BLaER1 (cell line): ENCODE measurements at regions not wholly inside any gene's neighbourhood (a gene's known extent, or its start where the extent isn't known, plus 50 kb on each side); places are given as distances from the start of the nearest gene placed in this dataset.

Experiments used
- H3K27ac ChIP-seq: shearing (Covaris generic); formaldehyde crosslinking; 2 replicates; pipeline ENCODE4 v1.8.1; 2022
- H3K27me3 ChIP-seq: shearing (Covaris generic); formaldehyde crosslinking; 2 replicates; pipeline ENCODE4 v1.8.1; 2022
- H3K36me3 ChIP-seq: shearing (Covaris generic); formaldehyde crosslinking; 2 replicates; pipeline ENCODE4 v1.8.1; 2022
- H3K4me1 ChIP-seq: shearing (Covaris generic); formaldehyde crosslinking; 2 replicates; pipeline ENCODE4 v1.8.1; 2022
- H3K4me2 ChIP-seq: shearing (Covaris generic); formaldehyde crosslinking; 2 replicates; pipeline ENCODE4 v1.8.1; 2022
- H3K4me3 ChIP-seq: shearing (Covaris generic); formaldehyde crosslinking; 2 replicates; pipeline ENCODE4 v1.8.1; 2022
- H3K9ac ChIP-seq: shearing (Covaris generic); formaldehyde crosslinking; 2 replicates; pipeline ENCODE4 v1.8.1; 2022
- H3K9me3 ChIP-seq: shearing (Covaris generic); formaldehyde crosslinking; 2 replicates; pipeline ENCODE4 v1.8.1; 2022
- H4K20me1 ChIP-seq: shearing (Covaris generic); formaldehyde crosslinking; 2 replicates; pipeline ENCODE4 v1.8.1; 2022
- Cebpa-rat ChIP-seq: shearing (Covaris generic); IDR thresholded peaks from 2 replicates; pipeline ENCODE4 v1.8.1; 2022

DNA sequence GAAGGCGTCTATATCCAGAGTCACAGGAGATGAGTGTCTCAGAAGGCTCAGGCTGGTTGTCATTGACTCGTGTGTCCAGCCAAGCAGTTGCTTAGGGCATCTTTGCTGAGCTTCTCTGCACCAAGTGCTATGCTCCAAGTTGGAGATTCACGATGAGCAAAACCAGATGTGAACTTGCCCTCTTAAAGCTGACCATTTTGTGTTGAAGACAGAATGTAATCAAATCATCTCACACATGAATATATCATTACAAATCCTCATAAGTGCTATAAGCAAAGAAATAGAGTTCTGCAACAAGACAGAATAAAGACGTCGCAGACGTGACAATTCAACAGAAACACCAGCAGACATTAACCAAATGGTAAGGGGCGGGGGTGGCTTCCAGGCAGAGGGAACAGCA, 103.9 kb downstream of the ALDH8A1 start:
- no peak overlapping the region for H3K4me2 ChIP-seq
- no peaks in the 10 kb centered on the region for H3K36me3 ChIP-seq
- no peak overlapping the region for H3K9ac ChIP-seq
- H4K20me1 ChIP-seq, result no peaks in the 10 kb centered on the region
- H3K27ac ChIP-seq, result no peak overlapping the region
- no peaks in the 10 kb centered on the region for H3K4me1 ChIP-seq
- no peak for TF ChIP-seq Cebpa-rat
- H3K9me3 ChIP-seq, result no peaks in the 10 kb centered on the region
- no peak overlapping the region for H3K4me3 ChIP-seq
- H3K27me3 ChIP-seq, result no peaks in the 10 kb centered on the region

DNA sequence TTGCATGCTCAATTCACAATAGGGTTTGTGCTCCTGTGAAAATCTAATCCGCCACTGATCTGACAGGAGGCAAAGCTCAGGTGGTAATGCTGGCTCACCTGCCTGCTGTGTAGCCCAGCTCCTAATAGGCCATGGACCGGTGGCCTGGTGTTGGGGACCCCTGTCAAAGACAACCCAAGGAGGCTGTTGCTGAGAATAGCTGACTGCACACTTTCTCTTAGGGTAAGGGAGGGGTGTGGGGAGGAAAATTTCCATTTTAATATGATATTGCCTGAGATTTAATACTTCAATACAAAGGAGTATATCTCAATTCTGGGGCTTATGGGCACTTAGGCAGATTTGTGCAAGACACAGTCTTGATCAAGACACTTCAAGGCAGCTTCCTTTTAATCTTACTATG, 105.8 kb downstream of the ALDH8A1 start:
- TF ChIP-seq Cebpa-rat, result no peak
- no peak overlapping the region for H3K9ac ChIP-seq
- no peaks in the 10 kb centered on the region for H3K4me1 ChIP-seq

DNA sequence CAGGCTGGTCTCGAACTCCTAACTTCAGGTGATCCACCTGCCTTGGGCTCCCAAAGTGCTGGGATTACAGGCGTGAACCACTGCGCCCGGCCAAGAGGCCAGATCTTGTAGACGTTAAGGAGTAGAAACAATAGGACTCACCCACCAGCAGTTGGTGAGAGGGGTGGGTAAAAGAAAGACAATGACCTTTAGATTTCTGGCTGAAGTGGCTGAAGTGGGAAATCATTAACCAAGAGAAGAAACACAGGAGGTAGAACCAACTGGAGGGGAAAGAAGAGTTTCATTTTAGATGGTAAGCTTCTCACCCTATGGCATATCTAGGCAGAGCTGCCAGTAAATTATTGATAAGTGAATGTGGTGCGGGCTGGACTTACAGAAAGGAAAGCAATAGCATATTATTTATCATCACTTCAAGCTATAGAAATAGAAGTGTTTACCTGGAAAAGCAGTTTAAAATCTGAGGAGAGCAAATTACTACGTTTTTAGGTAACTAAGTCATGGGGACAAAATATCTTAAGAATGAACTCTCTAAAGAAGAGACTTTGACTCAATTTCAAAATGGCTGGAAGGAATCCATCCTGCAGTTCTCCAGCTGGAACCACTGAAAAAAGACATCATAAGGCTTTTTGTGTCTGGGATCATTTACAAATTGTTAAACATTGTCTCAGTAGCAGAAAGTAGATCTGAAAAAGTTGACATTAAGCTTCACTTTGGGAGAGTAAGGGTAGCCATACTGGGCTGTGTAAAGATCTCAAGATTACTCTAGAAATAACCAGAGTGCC, 109.6 kb downstream of the ALDH8A1 start:
- H3K27me3 ChIP-seq, result no peaks in the 10 kb centered on the region
- TF ChIP-seq Cebpa-rat, result no peak

More for the DNA sequence above, 105.8 kb downstream of the ALDH8A1 start:
- no peak overlapping the region for H3K27ac ChIP-seq
- no peaks in the 10 kb centered on the region for H4K20me1 ChIP-seq
- no peaks in the 10 kb centered on the region for H3K27me3 ChIP-seq
- H3K4me3 ChIP-seq, result no peak overlapping the region
- no peaks in the 10 kb centered on the region for H3K9me3 ChIP-seq
- H3K4me2 ChIP-seq, result no peak overlapping the region
- H3K36me3 ChIP-seq, result no peaks in the 10 kb centered on the region

DNA sequence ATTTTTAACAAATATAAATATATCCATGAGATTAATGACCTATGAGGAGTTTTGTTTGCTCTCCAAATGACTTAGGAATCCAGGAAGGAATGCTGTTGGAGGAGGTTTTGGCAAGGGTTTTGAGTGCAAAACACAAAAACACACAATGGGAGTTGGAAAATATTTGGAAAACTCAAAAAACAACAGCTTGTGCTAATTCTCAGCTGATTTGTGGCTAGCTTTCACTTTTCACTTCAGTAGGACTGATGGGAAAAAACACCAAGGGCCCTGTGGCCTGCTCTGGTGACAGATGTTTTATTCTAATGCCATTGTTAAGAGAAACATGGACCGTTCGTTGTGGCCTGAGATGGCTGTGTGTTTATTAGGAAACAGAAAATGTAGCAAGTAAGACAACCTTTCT, 113.9 kb downstream of the ALDH8A1 start:
- no peak for TF ChIP-seq Cebpa-rat
- H3K4me2 ChIP-seq, result no peak overlapping the region
- H3K27ac ChIP-seq, result no peak overlapping the region
- H3K9ac ChIP-seq, result no peak overlapping the region
- H4K20me1 ChIP-seq, result no peaks in the 10 kb centered on the region
- H3K4me1 ChIP-seq, result no peaks in the 10 kb centered on the region
- H3K27me3 ChIP-seq, result no peaks in the 10 kb centered on the region
- H3K4me3 ChIP-seq, result no peak overlapping the region
- no peaks in the 10 kb centered on the region for H3K9me3 ChIP-seq
- H3K36me3 ChIP-seq, result no peaks in the 10 kb centered on the region

More for the DNA sequence above, 109.6 kb downstream of the ALDH8A1 start:
- Histone ChIP-seq H3K36me3 (no peaks in the 10 kb centered on the region), H3K9ac (no peak overlapping the region), H3K27ac (no peak overlapping the region), H3K4me3 (no peak overlapping the region), H3K9me3 (no peaks in the 10 kb centered on the region), H4K20me1 (no peaks in the 10 kb centered on the region), H3K4me1 (no peaks in the 10 kb centered on the region), H3K4me2 (no peak overlapping the region)

DNA sequence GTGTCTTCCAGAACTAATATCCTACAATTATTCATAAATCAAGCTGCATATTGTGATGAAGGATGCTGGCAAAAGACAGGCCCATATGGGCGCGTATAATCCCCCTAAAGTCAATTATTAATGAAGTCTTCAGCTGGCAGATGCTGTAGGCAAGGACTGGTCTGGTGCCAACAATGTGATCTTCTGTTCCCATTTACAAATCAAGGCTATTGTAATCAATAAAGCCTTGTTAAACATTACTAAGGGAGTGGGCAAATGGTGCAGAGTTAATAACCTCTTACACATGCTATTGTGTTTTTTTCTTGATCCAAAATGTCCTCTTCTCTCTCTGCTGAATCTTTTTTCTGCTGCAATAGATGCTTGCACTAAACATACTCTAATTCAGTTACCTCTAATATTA, 119.0 kb downstream of the ALDH8A1 start:
- H3K27me3 ChIP-seq, result no peaks in the 10 kb centered on the region
- H3K9me3 ChIP-seq, result peaks cover 13% of the 10 kb centered on the region
- no peaks in the 10 kb centered on the region for H3K4me1 ChIP-seq
- no peak overlapping the region for H3K4me2 ChIP-seq
- H3K4me3 ChIP-seq, result no peak overlapping the region
- H3K9ac ChIP-seq, result no peak overlapping the region
- no peaks in the 10 kb centered on the region for H3K36me3 ChIP-seq
- H3K27ac ChIP-seq, result no peak overlapping the region
- no peak for TF ChIP-seq Cebpa-rat
- no peaks in the 10 kb centered on the region for H4K20me1 ChIP-seq

DNA sequence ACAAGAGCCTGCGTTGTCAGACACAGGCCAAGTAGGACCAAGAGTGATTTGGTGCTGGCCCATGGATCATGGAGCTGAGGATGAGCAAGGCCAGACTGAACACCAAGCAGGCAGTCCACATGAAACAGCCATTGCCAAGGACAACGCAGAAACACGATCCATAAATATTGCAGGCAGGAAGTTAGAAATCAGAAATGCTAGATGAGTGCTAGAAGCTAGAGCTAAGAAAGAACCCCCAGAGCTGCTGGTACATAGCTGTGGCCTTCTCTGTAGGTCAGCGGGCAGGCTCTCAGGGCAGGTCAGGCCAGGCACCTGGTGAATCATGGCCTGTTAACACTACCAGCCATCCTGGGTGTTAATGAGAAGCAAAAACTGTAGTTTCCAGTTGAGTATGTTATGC, 119.7 kb downstream of the ALDH8A1 start:
- TF ChIP-seq Cebpa-rat, result no peak
- H3K27ac ChIP-seq, result no peak overlapping the region
- no peaks in the 10 kb centered on the region for H3K36me3 ChIP-seq
- no peak overlapping the region for H3K9ac ChIP-seq
- H3K4me1 ChIP-seq, result no peaks in the 10 kb centered on the region
- H3K4me3 ChIP-seq, result no peak overlapping the region
- H3K4me2 ChIP-seq, result no peak overlapping the region
- H4K20me1 ChIP-seq, result no peaks in the 10 kb centered on the region
- peaks cover 20% of the 10 kb centered on the region for H3K9me3 ChIP-seq
- H3K27me3 ChIP-seq, result no peaks in the 10 kb centered on the region

DNA sequence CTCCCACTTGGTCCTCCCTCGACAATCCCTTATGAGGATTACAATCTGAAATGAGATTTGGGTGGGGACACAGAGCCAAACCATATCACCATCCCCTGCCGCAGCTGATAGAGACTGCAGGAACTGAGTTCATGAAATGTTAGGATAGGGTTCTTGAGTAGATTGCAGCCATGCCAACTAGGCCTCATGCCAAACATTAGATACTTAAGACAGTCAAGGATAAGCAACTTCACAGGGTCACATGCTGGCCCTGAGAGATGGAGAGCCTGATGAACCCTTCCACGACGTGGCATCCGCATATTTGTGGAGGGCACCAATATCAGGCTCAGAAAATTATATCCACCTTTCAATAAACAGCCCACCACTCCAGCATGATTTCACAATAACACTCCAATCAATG, 121.3 kb downstream of the ALDH8A1 start:
- no peaks in the 10 kb centered on the region for H4K20me1 ChIP-seq
- no peak for TF ChIP-seq Cebpa-rat
- H3K4me2 ChIP-seq, result no peak overlapping the region
- H3K27me3 ChIP-seq, result no peaks in the 10 kb centered on the region
- H3K36me3 ChIP-seq, result no peaks in the 10 kb centered on the region
- H3K4me3 ChIP-seq, result no peak overlapping the region
- H3K27ac ChIP-seq, result no peak overlapping the region
- no peaks in the 10 kb centered on the region for H3K4me1 ChIP-seq
- H3K9me3 ChIP-seq, result peaks cover 26% of the 10 kb centered on the region
- H3K9ac ChIP-seq, result no peak overlapping the region

DNA sequence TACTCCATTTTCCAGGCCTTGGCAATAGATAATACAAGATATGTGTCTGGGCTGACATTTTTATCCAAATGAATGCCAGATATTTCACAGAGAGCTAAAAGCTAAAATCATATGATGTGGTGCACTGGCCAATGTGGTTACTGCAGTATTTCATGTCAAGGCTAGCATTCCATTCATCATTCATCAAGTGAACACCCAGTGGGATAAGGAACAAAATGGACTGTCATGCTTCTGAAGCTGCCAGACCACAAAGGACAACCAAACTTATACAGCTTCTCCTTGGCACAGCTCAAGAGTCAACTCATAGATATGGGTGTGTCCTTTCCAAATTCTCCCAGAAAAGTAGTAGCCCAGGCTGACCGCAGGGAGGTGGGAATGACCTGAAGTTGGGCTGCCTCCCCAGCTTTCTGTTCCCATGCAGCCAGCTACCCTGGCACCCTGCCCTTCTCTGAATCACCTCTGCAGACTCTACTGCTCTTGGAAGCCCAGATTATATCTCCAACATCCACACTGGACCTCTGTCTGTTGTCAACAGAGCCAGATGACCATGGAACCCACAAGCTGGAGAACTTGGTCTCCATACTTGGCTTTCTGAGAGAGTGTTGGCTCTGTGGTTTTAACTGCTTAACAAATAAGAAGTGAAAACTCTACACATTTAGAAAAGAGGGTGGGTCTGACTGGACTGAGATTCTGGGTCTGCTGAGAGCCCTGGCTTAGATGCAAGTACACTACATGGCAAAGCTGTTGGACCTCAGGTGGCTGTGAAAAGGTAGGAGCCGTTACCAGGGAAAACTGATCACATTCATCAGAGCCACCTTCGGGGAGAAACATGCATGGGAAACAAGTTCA, 122.8 kb downstream of the ALDH8A1 start:
- H3K9me3 ChIP-seq, result peaks cover 26% of the 10 kb centered on the region
- no peak overlapping the region for H3K4me3 ChIP-seq
- TF ChIP-seq Cebpa-rat, result no peak
- no peaks in the 10 kb centered on the region for H3K4me1 ChIP-seq
- H4K20me1 ChIP-seq, result no peaks in the 10 kb centered on the region
- H3K27me3 ChIP-seq, result no peaks in the 10 kb centered on the region
- no peaks in the 10 kb centered on the region for H3K36me3 ChIP-seq
- H3K27ac ChIP-seq, result no peak overlapping the region
- no peak overlapping the region for H3K4me2 ChIP-seq
- H3K9ac ChIP-seq, result no peak overlapping the region

DNA sequence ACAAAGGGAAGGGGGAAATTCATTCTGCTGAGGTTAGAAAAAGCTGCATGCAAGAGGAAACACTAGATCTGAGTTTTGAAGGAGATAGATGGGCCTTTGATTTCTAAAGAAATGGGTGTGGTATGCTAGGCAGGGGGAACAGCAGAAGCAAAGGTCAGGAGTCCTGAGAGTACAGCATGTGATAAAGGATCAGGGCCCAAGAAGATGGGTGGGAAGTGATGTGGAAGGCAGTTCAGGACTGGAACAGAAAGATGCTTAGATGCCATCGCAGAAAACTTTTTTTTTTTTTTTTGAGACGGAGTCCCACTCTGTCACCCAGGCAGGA, 126.2 kb downstream of the ALDH8A1 start:
- Histone ChIP-seq H3K27ac (no peak overlapping the region), H3K27me3 (no peaks in the 10 kb centered on the region), H3K9ac (no peak overlapping the region), H3K9me3 (peaks cover 21% of the 10 kb centered on the region), H3K4me3 (no peak overlapping the region), H4K20me1 (no peaks in the 10 kb centered on the region), H3K36me3 (no peaks in the 10 kb centered on the region), H3K4me1 (no peaks in the 10 kb centered on the region), H3K4me2 (no peak overlapping the region)
- no peak for TF ChIP-seq Cebpa-rat

DNA sequence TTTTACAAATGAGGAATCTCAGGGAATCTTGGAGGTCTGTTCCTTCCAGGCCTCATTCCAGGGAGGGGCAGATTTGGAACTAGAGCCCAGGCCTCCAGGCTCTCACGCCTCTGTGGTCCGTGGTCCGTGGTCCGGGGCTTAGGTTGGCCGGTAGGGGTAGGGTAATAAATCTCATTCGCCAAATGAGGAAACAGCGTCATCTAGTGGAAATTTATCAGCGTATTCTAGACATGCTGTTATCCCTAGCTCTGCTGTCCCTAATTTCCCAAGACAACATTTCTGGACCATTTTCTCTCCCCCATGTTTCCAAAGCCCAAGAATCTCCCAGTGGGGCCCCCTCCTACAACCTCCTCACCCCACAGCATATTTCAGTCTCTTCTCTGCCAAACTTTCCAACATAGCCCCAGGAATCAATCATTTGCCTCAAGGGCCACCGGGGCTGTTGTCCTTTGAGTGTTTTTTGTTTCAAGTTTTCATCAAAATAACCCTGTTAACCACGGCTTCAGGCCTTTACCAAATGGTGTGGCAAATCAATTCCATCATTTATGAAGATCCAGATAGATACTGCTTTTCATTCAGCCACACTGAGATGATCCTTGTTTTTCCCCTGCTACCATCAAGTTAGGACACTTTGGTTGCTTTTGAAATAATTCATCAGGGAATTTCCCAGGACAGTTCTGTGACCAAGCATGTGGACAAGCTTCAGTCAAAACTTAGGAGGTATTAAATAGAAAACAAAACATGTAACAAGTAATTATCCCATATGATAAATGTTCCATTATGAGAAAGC, 126.8 kb downstream of the ALDH8A1 start:
- H4K20me1 ChIP-seq, result no peaks in the 10 kb centered on the region
- H3K9me3 ChIP-seq, result peaks cover 21% of the 10 kb centered on the region
- H3K27me3 ChIP-seq, result no peaks in the 10 kb centered on the region
- H3K9ac ChIP-seq, result no peak overlapping the region
- H3K27ac ChIP-seq, result no peak overlapping the region
- no peaks in the 10 kb centered on the region for H3K4me1 ChIP-seq
- no peak for TF ChIP-seq Cebpa-rat
- H3K36me3 ChIP-seq, result no peaks in the 10 kb centered on the region
- H3K4me2 ChIP-seq, result no peak overlapping the region
- H3K4me3 ChIP-seq, result no peak overlapping the region
